Activated naive CD8-positive, alpha-beta T cell treated with anti-CD3 and anti-CD28 coated beads, Interleukin-2, amount 10 ng/mL, durations not matched to agents 7 days and 5 days (primary cell): ENCODE measurements at regions not wholly inside any gene's neighbourhood (a gene's known extent, or its start where the extent isn't known, plus 50 kb on each side); places are given as distances from the start of the nearest gene placed in this dataset.

Source experiments
- ATAC-seq: fragments of 150-1000 bp; cut with Tn5 transposase; one replicate; pipeline ENCODE4 v1.10.0; 2021; ENCODE audit warnings: low read depth, moderate library complexity
- POLR2A ChIA-PET: fragments of 350-600 bp; sonication (Branson Sonifier 250); formaldehyde crosslinking; loops from one replicate; lab custom pipeline; 2021; ENCODE audit warnings: antibody characterized with exemption; lab: Charles Lee
- DNase-seq: peaks from one replicate; pipeline ENCODE4 v3.0.0; 2021
- H3K27ac Mint-ChIP-seq: one replicate; pipeline ENCODE4 v1.8.0; 2022; ENCODE audit warnings: mild to moderate bottlenecking, mixed read lengths
- H3K27me3 Mint-ChIP-seq: one replicate; pipeline ENCODE4 v1.8.0; 2022; ENCODE audit warnings: mild to moderate bottlenecking, moderate library complexity, mixed read lengths
- H3K36me3 Mint-ChIP-seq: one replicate; pipeline ENCODE4 v1.8.0; 2021; ENCODE audit warnings: mild to moderate bottlenecking, mixed read lengths
- H3K4me1 Mint-ChIP-seq: one replicate; pipeline ENCODE4 v1.8.0; 2021; ENCODE audit warnings: mixed read lengths
- H3K4me3 Mint-ChIP-seq: one replicate; pipeline ENCODE4 v1.8.0; 2022; ENCODE audit warnings: mild to moderate bottlenecking, moderate library complexity, mixed read lengths
- H3K9me3 Mint-ChIP-seq: one replicate; pipeline ENCODE4 v1.8.0; 2021; ENCODE audit warnings: mixed read lengths

DNA sequence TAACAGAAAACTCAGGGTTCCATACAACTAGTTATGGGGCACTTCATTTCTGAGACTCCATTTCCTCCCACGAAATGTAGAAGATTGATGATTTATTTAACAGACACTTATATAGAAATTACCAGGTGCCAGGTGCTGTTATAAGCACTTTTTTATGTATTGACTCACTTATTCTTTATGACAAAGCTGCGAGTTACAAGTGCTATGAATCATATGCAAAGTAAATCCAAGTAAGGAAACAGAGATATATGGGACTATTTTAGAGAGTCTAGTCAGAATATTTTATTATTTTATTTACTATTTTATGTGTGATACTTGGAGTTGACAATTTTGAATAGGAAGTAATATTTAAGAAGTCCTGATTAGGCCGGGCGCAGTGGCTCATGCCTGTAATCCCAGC, 822.8 kb upstream of the C9orf72 start:
- peaks cover 3% of the 10 kb centered on the region for H3K9me3 Mint-ChIP-seq
- no peak overlapping the region for H3K4me3 Mint-ChIP-seq
- H3K27me3 Mint-ChIP-seq = no peaks in the 10 kb centered on the region
- POLR2A ChIA-PET = no interaction called here
- DNase-seq (no peak), ATAC-seq (no peak)
- H3K27ac Mint-ChIP-seq = no peak overlapping the region
- H3K36me3 Mint-ChIP-seq = no peaks in the 10 kb centered on the region
- H3K4me1 Mint-ChIP-seq = no peaks in the 10 kb centered on the region

DNA sequence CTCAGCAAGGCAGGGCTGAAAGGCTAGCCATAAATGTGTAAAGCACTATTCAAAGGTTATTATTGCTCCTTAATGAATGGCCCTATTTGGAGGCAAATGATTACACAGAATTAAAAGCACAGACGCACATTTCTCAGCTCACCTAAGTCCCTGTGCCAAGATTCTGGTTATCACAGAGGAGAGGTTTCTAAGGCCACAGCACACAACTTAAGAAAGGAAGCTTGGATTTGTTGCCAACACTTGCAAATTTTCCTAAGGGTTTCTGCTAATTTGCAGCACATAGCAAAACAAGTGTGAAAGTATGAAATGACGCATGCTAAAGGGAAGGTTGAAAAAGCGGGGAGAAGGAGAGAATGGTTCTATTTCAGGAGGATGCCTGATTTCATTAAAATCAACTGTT, 834.1 kb upstream of the C9orf72 start:
- Mint-ChIP-seq H3K4me1 (no peaks in the 10 kb centered on the region), H3K9me3 (no peaks in the 10 kb centered on the region), H3K27me3 (no peaks in the 10 kb centered on the region), H3K27ac (no peak overlapping the region), H3K36me3 (no peaks in the 10 kb centered on the region), H3K4me3 (no peak overlapping the region)
- no peak for DNase-seq
- no peak for ATAC-seq
- POLR2A ChIA-PET = no interaction called here

DNA sequence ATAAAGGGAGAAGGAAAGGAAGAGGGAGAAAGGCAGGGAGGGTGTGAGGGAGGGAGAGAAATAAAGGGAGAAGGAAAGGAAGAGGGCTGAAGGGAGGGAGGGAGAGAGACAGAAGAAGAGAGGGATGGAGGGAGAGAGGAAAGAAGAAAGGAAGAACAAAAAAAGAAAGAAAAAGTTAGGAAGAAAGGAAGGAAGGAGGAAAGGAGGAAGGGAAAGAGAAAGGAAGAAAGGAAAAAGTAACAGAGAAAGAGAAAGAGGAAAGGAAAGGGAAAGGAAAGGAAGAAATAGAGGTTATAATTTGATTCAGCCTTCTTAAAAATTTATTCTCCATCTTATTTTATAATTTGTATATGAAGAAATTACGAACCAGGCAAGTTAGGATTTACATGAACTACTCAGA, 836.6 kb upstream of the C9orf72 start:
- Mint-ChIP-seq H3K36me3 (no peaks in the 10 kb centered on the region), H3K9me3 (no peaks in the 10 kb centered on the region), H3K4me3 (no peak overlapping the region), H3K4me1 (no peaks in the 10 kb centered on the region), H3K27me3 (no peaks in the 10 kb centered on the region), H3K27ac (no peak overlapping the region)
- DNase-seq = no peak
- no peak for ATAC-seq
- POLR2A ChIA-PET = no interaction called here

DNA sequence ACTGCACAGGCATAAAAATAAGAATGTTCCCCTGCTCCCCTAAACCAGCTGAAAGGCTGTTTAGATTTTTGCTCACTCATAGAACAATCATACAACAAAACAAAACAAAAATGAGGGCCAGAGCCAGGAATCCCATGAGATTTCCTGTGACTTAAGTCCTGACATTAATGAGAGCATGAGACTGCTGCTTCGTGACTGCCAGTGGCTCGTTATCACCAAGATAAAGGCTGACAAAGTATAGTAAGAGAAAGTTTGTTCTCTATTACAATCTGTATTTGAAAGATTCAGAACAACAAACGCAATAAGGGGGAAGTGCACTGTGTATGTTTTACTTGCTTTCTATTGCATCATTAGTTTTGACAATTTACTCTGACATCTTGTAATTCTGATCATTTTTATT, 837.1 kb upstream of the C9orf72 start:
- H3K9me3 Mint-ChIP-seq = no peaks in the 10 kb centered on the region
- no peak overlapping the region for H3K27ac Mint-ChIP-seq
- POLR2A ChIA-PET = no interaction called here
- no peaks in the 10 kb centered on the region for H3K27me3 Mint-ChIP-seq
- DNase-seq (no peak), ATAC-seq (no peak)
- H3K36me3 Mint-ChIP-seq = no peaks in the 10 kb centered on the region
- no peaks in the 10 kb centered on the region for H3K4me1 Mint-ChIP-seq
- no peak overlapping the region for H3K4me3 Mint-ChIP-seq

DNA sequence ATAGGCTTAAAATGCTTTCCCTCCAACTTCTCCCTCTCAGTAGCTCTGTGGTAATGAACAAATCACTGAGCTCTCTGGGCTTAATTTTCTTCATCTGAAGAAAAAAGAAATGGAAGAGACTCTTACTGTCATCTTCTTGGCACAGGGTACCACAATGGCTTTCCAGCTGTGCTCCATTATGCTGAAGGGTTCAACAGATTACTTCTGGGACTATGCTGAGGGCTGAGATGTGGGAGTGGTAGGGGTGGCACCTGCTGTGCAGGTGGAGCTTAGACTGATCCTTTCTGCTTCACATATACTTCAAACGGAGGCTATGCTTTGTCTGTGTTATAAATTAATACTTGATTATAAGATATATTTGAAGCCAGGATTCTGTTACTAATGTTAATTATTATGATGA, 840.2 kb upstream of the C9orf72 start:
- no peak for DNase-seq
- H3K36me3 Mint-ChIP-seq = no peaks in the 10 kb centered on the region
- H3K9me3 Mint-ChIP-seq = no peaks in the 10 kb centered on the region
- no peaks in the 10 kb centered on the region for H3K4me1 Mint-ChIP-seq
- no peak overlapping the region for H3K27ac Mint-ChIP-seq
- H3K27me3 Mint-ChIP-seq = no peaks in the 10 kb centered on the region
- POLR2A ChIA-PET = no interaction called here
- ATAC-seq = no peak
- H3K4me3 Mint-ChIP-seq = no peak overlapping the region

DNA sequence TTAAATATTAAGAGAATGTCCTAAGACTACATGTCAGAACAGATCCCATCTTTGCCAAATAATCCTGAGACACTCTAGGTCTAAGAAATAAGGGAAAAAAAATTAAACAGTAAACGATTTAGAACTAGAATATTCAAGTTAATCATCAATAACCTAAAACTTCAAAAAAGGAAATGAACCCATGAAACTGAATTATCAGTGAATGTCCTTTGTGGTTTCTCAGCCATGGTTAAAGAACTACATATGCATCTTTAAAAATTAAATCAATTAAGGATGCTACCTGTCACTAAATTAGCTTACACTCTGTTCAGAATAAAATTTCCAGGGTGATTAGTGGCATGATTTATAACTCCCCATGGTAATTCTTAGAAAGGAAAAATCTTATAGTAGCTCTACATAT, 850.0 kb upstream of the C9orf72 start:
- H3K27ac Mint-ChIP-seq = no peak overlapping the region
- DNase-seq (no peak), ATAC-seq (no peak)
- H3K36me3 Mint-ChIP-seq = no peaks in the 10 kb centered on the region
- H3K27me3 Mint-ChIP-seq = no peaks in the 10 kb centered on the region
- no peaks in the 10 kb centered on the region for H3K9me3 Mint-ChIP-seq
- POLR2A ChIA-PET = no interaction called here
- H3K4me1 Mint-ChIP-seq = no peaks in the 10 kb centered on the region
- H3K4me3 Mint-ChIP-seq = no peak overlapping the region

GRCh38 chr9:28435456-28435855, 862.2 kb upstream of the C9orf72 start:
- no peak for DNase-seq
- POLR2A ChIA-PET = no interaction called here
- ATAC-seq = no peak
- Mint-ChIP-seq H3K27me3 (peaks cover 2% of the 10 kb centered on the region), H3K4me3 (no peak overlapping the region), H3K27ac (no peak overlapping the region), H3K4me1 (no peaks in the 10 kb centered on the region), H3K9me3 (no peaks in the 10 kb centered on the region), H3K36me3 (no peaks in the 10 kb centered on the region)

DNA sequence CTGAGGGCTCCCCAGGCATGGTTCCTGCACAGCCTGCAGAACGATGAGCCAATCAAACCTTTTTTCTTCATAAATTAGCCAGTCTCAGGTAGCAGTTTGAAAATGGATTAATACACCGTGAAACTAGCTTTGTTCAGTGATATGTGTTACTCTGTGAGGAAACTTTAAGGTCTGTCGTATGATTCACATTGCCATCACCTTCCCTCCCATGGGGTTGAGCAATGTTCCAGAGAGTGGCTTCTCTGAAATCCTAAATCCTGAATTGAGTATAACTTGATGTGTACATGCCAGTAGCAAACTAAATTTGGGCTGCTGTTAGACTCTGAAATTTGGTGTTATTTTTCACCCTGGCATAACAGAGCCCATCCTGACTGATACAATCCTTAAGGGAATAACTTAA, 866.4 kb upstream of the C9orf72 start:
- Mint-ChIP-seq H3K4me3 (no peak overlapping the region), H3K36me3 (no peaks in the 10 kb centered on the region), H3K27ac (no peak overlapping the region), H3K27me3 (no peaks in the 10 kb centered on the region), H3K9me3 (peaks cover 4% of the 10 kb centered on the region), H3K4me1 (no peaks in the 10 kb centered on the region)
- no peak for DNase-seq
- no peak for ATAC-seq
- POLR2A ChIA-PET = no interaction called here

- no peak for DNase-seq
- Mint-ChIP-seq H3K27me3 (no peaks in the 10 kb centered on the region), H3K9me3 (peaks cover 6% of the 10 kb centered on the region), H3K4me3 (no peak overlapping the region), H3K4me1 (no peaks in the 10 kb centered on the region), H3K27ac (no peak overlapping the region), H3K36me3 (no peaks in the 10 kb centered on the region)
- POLR2A ChIA-PET = no interaction called here
- no peak for ATAC-seq
Measured at GRCh38 chr9:28443461-28443860, 870.2 kb upstream of the C9orf72 start.

GRCh38 chr9:28444637-28445036, 871.4 kb upstream of the C9orf72 start:
- no peak overlapping the region for H3K4me3 Mint-ChIP-seq
- no peak overlapping the region for H3K27ac Mint-ChIP-seq
- H3K27me3 Mint-ChIP-seq = no peaks in the 10 kb centered on the region
- ATAC-seq = no peak
- POLR2A ChIA-PET = no interaction called here
- no peaks in the 10 kb centered on the region for H3K36me3 Mint-ChIP-seq
- H3K4me1 Mint-ChIP-seq = no peaks in the 10 kb centered on the region
- peaks cover 8% of the 10 kb centered on the region for H3K9me3 Mint-ChIP-seq
- no peak for DNase-seq

DNA sequence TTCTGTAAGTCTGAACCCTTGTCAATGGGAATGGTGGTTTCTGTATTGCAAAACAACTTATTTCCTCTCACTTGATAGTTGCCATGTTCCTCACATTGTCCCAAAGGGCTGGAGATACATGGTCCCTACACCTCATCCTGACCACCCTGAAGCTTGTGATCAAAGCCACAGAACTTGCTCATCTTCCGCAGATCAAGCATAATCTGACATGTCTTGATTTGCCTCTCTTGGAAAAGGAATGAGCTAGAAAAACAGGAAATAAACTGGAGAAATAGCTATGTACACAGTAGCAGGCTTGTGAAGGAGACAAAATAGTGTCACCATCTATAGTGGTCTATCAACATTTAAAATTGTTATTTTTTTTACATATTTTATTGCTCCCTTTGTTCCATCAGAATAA, 871.9 kb upstream of the C9orf72 start:
- H3K9me3 Mint-ChIP-seq = peaks cover 8% of the 10 kb centered on the region
- DNase-seq (no peak), ATAC-seq (no peak)
- no peaks in the 10 kb centered on the region for H3K27me3 Mint-ChIP-seq
- H3K4me1 Mint-ChIP-seq = no peaks in the 10 kb centered on the region
- no peak overlapping the region for H3K4me3 Mint-ChIP-seq
- no peaks in the 10 kb centered on the region for H3K36me3 Mint-ChIP-seq
- POLR2A ChIA-PET = no interaction called here
- H3K27ac Mint-ChIP-seq = no peak overlapping the region

GRCh38 chr9:28453918-28454317, 880.6 kb upstream of the C9orf72 start:
- Mint-ChIP-seq H3K27ac (no peak overlapping the region), H3K4me3 (no peak overlapping the region), H3K36me3 (no peaks in the 10 kb centered on the region), H3K27me3 (no peaks in the 10 kb centered on the region), H3K4me1 (no peaks in the 10 kb centered on the region), H3K9me3 (peaks cover 1% of the 10 kb centered on the region)
- ATAC-seq = no peak
- DNase-seq = no peak
- POLR2A ChIA-PET = no interaction called here

GRCh38 chr9:28456861-28457260, 883.6 kb upstream of the C9orf72 start:
- no peak for ATAC-seq
- Mint-ChIP-seq H3K9me3 (peaks cover 1% of the 10 kb centered on the region), H3K27me3 (no peaks in the 10 kb centered on the region), H3K36me3 (no peaks in the 10 kb centered on the region), H3K27ac (no peak overlapping the region), H3K4me1 (no peaks in the 10 kb centered on the region), H3K4me3 (no peak overlapping the region)
- DNase-seq = no peak
- POLR2A ChIA-PET = no interaction called here

GRCh38 chr9:28464481-28465216, 891.4 kb upstream of the C9orf72 start:
- Mint-ChIP-seq H3K36me3 (no peaks in the 10 kb centered on the region), H3K27me3 (no peaks in the 10 kb centered on the region), H3K4me3 (no peak overlapping the region), H3K4me1 (no peaks in the 10 kb centered on the region), H3K27ac (no peak overlapping the region), H3K9me3 (no peaks in the 10 kb centered on the region)
- POLR2A ChIA-PET = no interaction called here
- DNase-seq (no peak), ATAC-seq (no peak)

DNA sequence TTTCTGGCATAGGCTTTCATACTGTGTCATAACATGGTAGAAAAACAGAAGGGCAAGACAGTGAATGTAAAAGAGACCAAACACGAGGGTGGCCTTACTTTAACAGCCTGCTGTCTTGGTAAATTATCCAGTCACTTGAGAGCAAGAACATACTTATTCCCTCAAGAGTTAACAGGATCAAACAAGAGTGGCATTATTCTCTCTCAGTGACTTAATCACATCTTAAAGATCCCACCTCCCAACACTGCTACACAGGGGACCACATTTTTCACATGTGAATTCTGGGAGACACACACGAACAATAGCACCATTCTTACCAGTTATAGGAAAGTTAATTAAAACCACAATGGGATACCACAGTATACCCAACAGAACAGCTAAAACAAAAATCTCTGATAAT, 898.0 kb upstream of the C9orf72 start:
- Mint-ChIP-seq H3K27me3 (no peaks in the 10 kb centered on the region), H3K4me3 (no peak overlapping the region), H3K36me3 (no peaks in the 10 kb centered on the region), H3K9me3 (no peaks in the 10 kb centered on the region), H3K27ac (no peak overlapping the region), H3K4me1 (no peaks in the 10 kb centered on the region)
- no peak for DNase-seq
- POLR2A ChIA-PET = no interaction called here
- ATAC-seq = no peak
